ENCODE measurements at regions not wholly inside any gene's neighbourhood (a gene's known extent, or its start where the extent isn't known, plus 50 kb on each side); places are given as distances from the start of the nearest gene placed in this dataset.

DNA sequence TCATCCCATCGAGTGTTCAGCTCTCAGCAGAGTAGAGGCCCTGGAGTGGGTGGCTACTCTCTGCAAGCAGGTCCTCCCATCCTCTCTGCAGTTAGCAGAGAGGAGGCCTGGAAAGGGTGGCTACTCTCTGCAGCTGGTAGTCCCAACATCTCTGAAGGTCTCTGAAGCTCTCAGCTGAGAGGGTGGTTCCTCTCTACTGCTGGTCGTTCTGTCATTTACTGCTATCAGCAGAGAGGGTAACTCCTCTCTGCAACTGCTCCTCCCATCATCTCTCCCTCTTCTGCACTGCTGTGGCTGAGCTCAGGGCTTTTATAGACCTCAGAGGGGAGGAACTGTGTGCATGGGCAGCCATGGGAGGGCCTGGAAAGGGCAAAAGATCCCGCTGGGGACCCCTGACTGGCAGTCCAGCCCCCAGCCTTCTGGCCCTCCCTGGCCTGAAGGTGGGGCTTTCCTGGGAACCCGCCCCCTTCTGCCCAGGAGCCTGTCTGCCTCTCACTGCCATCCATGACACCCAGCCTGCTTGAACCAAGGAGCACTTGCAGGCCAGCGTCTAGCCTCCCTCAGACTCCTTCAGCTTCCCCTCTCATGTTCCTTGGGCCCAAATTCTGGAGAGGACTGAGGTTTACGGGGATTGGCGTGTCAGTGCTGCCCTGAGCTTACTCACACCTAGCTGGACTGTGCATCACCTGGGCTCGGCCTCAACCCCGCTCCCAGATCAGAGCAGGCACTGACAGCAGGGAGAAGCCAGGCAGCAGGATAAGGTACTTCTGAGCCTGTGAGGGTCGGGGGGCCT is 898.3 kb upstream of the NEGR1 start:
- no TSS peak for BruUV-seq (replicated peaks)
- ChIA-PET POLR2A (no interaction called here), CTCF (no interaction called here), SMC1A (ENCODE audit: uncharacterized antibody, unreplicated experiment) (no interaction called here), RAD21 (ENCODE audit: unreplicated experiment) (no interaction called here)
- intact Hi-C loops (cut with micrococcal nuclease; ENCODE audit: unreplicated experiment) (no loop called here), in situ Hi-C loops (cut with MboI) (no loop called here)
- DNase-seq (ENCODE audit: low read depth, low spot score), result no peak
- H3K4me2 ChIP-seq (ENCODE audit: control insufficient read depth, insufficient read depth), result no peak overlapping the region
- H3K27me3 ChIP-seq (replicated peaks in 1 of 2; ENCODE audit: control insufficient read depth in 2 of 2, insufficient read depth in 2 of 2, low read length in 1 of 2), result no peaks in the 10 kb centered on the region
- H3K27ac ChIP-seq (ENCODE audit: control insufficient read depth, insufficient read depth), result no peak overlapping the region
- 8% methylated on average over 10 of the region's 10 CpGs for WGBS (ENCODE audit: insufficient coverage, insufficient replicate concordance, low lambda C conversion rate, missing lambda C conversion rate)
- H3K9ac ChIP-seq (ENCODE audit: control insufficient read depth, insufficient read depth, low read length), result no peak overlapping the region
- H3K9me3 ChIP-seq (replicated peaks; ENCODE audit: control insufficient read depth, insufficient read depth, low read length), result no peaks in the 10 kb centered on the region
- H3K36me3 ChIP-seq (ENCODE audit: control insufficient read depth in 2 of 2, insufficient read depth in 2 of 2, low read length in 1 of 2), result no peaks in the 10 kb centered on the region
- FAIRE-seq, result no peak
- no peaks in the 10 kb centered on the region for H3K4me1 ChIP-seq (ENCODE audit: control insufficient read depth, insufficient read depth, low read length)
- H4K20me1 ChIP-seq (ENCODE audit: control insufficient read depth, insufficient read depth), result no peaks in the 10 kb centered on the region
- no peaks in the 10 kb centered on the region for H3K79me2 ChIP-seq (ENCODE audit: control insufficient read depth, insufficient read depth, low read length)
- no peak for ATAC-seq
- H3K4me3 ChIP-seq, result no peak overlapping the region
- H2AFZ ChIP-seq (ENCODE audit: control insufficient read depth, low read depth, low read length), result no peak overlapping the region
- TF ChIP-seq SMAD1 (IDR thresholded peaks at IDR 0.05; ENCODE audit: low read depth, partially characterized antibody) (no peak), RELA (IDR thresholded peaks at IDR 0.05; ENCODE audit: borderline replicate concordance, partially characterized antibody) (no peak), CHD2 (IDR thresholded peaks at IDR 0.05; ENCODE audit: borderline replicate concordance, low read depth, low read length) (no peak), RAD51 (IDR thresholded peaks at IDR 0.05) (no peak), SREBF1 (IDR thresholded peaks at IDR 0.05; ENCODE audit: low read length) (no peak), IRF4 (IDR thresholded peaks at IDR 0.05; ENCODE audit: low read depth, low read length) (no peak), SMARCA5 (IDR thresholded peaks at IDR 0.05) (no peak)
- TF ChIP-seq, protein P1, sequence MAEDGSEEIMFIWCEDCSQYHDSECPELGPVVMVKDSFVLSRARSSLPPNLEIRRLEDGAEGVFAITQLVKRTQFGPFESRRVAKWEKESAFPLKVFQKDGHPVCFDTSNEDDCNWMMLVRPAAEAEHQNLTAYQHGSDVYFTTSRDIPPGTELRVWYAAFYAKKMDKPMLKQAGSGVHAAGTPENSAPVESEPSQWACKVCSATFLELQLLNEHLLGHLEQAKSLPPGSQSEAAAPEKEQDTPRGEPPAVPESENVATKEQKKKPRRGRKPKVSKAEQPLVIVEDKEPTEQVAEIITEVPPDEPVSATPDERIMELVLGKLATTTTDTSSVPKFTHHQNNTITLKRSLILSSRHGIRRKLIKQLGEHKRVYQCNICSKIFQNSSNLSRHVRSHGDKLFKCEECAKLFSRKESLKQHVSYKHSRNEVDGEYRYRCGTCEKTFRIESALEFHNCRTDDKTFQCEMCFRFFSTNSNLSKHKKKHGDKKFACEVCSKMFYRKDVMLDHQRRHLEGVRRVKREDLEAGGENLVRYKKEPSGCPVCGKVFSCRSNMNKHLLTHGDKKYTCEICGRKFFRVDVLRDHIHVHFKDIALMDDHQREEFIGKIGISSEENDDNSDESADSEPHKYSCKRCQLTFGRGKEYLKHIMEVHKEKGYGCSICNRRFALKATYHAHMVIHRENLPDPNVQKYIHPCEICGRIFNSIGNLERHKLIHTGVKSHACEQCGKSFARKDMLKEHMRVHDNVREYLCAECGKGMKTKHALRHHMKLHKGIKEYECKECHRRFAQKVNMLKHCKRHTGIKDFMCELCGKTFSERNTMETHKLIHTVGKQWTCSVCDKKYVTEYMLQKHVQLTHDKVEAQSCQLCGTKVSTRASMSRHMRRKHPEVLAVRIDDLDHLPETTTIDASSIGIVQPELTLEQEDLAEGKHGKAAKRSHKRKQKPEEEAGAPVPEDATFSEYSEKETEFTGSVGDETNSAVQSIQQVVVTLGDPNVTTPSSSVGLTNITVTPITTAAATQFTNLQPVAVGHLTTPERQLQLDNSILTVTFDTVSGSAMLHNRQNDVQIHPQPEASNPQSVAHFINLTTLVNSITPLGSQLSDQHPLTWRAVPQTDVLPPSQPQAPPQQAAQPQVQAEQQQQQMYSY (CRISPR knock-in tag; IDR thresholded peaks at IDR 0.05), result no peak
- TF ChIP-seq, protein P2, sequence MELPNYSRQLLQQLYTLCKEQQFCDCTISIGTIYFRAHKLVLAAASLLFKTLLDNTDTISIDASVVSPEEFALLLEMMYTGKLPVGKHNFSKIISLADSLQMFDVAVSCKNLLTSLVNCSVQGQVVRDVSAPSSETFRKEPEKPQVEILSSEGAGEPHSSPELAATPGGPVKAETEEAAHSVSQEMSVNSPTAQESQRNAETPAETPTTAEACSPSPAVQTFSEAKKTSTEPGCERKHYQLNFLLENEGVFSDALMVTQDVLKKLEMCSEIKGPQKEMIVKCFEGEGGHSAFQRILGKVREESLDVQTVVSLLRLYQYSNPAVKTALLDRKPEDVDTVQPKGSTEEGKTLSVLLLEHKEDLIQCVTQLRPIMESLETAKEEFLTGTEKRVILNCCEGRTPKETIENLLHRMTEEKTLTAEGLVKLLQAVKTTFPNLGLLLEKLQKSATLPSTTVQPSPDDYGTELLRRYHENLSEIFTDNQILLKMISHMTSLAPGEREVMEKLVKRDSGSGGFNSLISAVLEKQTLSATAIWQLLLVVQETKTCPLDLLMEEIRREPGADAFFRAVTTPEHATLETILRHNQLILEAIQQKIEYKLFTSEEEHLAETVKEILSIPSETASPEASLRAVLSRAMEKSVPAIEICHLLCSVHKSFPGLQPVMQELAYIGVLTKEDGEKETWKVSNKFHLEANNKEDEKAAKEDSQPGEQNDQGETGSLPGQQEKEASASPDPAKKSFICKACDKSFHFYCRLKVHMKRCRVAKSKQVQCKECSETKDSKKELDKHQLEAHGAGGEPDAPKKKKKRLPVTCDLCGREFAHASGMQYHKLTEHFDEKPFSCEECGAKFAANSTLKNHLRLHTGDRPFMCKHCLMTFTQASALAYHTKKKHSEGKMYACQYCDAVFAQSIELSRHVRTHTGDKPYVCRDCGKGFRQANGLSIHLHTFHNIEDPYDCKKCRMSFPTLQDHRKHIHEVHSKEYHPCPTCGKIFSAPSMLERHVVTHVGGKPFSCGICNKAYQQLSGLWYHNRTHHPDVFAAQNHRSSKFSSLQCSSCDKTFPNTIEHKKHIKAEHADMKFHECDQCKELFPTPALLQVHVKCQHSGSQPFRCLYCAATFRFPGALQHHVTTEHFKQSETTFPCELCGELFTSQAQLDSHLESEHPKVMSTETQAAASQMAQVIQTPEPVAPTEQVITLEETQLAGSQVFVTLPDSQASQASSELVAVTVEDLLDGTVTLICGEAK (IDR thresholded peaks at IDR 0.05; ENCODE audit: borderline replicate concordance), result no peak
- TF ChIP-seq, protein P3, sequence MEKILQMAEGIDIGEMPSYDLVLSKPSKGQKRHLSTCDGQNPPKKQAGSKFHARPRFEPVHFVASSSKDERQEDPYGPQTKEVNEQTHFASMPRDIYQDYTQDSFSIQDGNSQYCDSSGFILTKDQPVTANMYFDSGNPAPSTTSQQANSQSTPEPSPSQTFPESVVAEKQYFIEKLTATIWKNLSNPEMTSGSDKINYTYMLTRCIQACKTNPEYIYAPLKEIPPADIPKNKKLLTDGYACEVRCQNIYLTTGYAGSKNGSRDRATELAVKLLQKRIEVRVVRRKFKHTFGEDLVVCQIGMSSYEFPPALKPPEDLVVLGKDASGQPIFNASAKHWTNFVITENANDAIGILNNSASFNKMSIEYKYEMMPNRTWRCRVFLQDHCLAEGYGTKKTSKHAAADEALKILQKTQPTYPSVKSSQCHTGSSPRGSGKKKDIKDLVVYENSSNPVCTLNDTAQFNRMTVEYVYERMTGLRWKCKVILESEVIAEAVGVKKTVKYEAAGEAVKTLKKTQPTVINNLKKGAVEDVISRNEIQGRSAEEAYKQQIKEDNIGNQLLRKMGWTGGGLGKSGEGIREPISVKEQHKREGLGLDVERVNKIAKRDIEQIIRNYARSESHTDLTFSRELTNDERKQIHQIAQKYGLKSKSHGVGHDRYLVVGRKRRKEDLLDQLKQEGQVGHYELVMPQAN (conservative IDR thresholded peaks at IDR 0.05), result no peak
